ENCODE measurements at regions not wholly inside any gene's neighbourhood (a gene's known extent, or its start where the extent isn't known, plus 50 kb on each side); places are given as distances from the start of the nearest gene placed in this dataset.

DNA sequence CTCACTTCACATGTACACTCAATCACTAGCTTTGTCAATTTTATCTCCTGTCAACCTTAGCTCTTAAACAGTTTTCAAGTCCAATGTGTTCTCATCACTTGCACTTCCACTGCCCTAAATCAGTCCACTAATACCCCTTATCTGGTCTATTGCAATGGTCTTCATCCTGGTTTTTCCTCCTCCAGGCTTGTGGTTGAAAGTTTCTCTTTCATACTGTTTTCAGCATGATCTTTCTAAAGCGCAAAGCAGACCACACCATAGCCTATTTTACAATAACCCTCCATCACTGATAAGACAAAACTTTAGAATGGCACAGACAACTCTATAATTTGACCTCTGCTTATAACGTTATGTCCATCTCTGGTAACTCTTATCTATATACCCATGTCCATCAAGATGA, 62.0 kb upstream of the DDHD1 start:
- FAIRE-seq (no peak), DNase-seq (ENCODE audit: low read depth in 1 of 2, low spot score in 1 of 2) (no peak), ATAC-seq (no peak)
- WGBS (ENCODE audit: missing lambda C conversion rate), result 69% methylated on average over 2 of the region's 2 CpGs
- TF ChIP-seq POLR2AphosphoS2 (conservative IDR thresholded peaks at IDR 0.05; ENCODE audit: low read length), result no peak
- H3K9me3 ChIP-seq, result no peaks in the 10 kb centered on the region
- no peak overlapping the region for H3K27ac ChIP-seq
- ChIA-PET CTCF (interaction anchor here (1.0 kb wide), 1 partner anchor 9 kb away, joined by 3 read pairs; no protein-coding TSS in a partner anchor), POLR2A (no interaction called here)
- H3K4me2 ChIP-seq, result no peak overlapping the region
- H3K4me1 ChIP-seq, result peaks cover 7% of the 10 kb centered on the region; the same call in 1 of the 3 replicates
- no peak overlapping the region for H3K4me3 ChIP-seq

DNA sequence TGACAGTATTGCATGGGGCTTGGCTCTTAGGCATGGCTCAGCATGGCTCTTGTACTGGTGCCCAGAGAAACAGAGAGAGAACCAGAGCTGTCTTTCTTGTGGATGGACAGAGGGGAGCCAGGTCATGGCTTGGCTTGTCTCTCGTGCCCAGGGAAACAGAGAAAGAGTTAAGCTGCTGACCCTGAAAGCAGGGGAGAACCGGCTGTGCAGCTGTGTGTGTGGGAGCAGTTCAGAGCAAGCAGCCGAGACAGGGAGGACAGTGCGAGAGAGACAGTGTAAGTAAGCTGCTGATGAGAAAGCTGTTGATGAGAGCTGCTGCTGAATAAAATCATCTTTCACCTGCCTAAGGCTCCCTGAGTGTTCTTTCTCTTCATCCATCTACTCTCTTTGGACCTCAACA, 61.3 kb upstream of the DDHD1 start:
- WGBS (ENCODE audit: missing lambda C conversion rate), result 64% methylated on average over 4 of the region's 4 CpGs
- CTCF ChIA-PET, result interaction anchor here (0.9 to 1.0 kb wide), 3 partner anchors 9 to 91 kb away, joined by 3 to 4 read pairs (median 3); no protein-coding TSS in a partner anchor
- peaks cover 7% of the 10 kb centered on the region; the same call in 1 of the 3 replicates for H3K4me1 ChIP-seq

DNA sequence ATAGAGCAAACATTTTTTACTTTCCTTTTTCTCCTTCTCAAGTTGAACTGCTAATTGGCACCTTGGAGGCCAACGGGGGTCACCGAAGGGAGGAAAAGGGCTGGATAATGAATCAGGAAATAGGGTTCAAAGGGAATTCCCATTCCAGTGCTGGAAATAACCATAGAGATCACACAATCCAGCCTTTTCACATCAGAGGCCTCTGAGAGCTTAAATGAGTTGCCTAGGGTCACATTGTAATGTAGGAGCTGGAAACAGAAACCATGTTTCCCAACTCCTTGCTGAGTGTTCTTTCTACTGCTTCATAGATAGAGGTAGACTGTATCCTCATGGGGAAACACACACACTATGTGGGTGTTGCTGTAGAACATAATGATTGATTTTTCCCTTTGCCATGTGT, 60.6 kb upstream of the DDHD1 start:
- no peak overlapping the region for H3K4me3 ChIP-seq
- TF ChIP-seq ZC3H11A (IDR thresholded peaks at IDR 0.05), result no peak
- TF ChIP-seq, protein P1, sequence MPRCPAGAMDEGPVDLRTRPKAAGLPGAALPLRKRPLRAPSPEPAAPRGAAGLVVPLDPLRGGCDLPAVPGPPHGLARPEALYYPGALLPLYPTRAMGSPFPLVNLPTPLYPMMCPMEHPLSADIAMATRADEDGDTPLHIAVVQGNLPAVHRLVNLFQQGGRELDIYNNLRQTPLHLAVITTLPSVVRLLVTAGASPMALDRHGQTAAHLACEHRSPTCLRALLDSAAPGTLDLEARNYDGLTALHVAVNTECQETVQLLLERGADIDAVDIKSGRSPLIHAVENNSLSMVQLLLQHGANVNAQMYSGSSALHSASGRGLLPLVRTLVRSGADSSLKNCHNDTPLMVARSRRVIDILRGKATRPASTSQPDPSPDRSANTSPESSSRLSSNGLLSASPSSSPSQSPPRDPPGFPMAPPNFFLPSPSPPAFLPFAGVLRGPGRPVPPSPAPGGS (IDR thresholded peaks at IDR 0.05), result no peak
- no peak for TF ChIP-seq EHF (CRISPR knock-in tag; IDR thresholded peaks at IDR 0.05)
- TF ChIP-seq, protein P2, sequence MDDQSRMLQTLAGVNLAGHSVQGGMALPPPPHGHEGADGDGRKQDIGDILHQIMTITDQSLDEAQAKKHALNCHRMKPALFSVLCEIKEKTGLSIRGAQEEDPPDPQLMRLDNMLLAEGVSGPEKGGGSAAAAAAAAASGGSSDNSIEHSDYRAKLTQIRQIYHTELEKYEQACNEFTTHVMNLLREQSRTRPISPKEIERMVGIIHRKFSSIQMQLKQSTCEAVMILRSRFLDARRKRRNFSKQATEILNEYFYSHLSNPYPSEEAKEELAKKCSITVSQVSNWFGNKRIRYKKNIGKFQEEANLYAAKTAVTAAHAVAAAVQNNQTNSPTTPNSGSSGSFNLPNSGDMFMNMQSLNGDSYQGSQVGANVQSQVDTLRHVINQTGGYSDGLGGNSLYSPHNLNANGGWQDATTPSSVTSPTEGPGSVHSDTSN (IDR thresholded peaks at IDR 0.05), result no peak
- TF ChIP-seq HEYL (CRISPR knock-in tag; IDR thresholded peaks at IDR 0.05), result no peak
- TF ChIP-seq, protein P3, sequence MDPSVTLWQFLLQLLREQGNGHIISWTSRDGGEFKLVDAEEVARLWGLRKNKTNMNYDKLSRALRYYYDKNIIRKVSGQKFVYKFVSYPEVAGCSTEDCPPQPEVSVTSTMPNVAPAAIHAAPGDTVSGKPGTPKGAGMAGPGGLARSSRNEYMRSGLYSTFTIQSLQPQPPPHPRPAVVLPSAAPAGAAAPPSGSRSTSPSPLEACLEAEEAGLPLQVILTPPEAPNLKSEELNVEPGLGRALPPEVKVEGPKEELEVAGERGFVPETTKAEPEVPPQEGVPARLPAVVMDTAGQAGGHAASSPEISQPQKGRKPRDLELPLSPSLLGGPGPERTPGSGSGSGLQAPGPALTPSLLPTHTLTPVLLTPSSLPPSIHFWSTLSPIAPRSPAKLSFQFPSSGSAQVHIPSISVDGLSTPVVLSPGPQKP (IDR thresholded peaks at IDR 0.05; ENCODE audit: low read depth, low read length), result no peak
- TF ChIP-seq, protein P4, sequence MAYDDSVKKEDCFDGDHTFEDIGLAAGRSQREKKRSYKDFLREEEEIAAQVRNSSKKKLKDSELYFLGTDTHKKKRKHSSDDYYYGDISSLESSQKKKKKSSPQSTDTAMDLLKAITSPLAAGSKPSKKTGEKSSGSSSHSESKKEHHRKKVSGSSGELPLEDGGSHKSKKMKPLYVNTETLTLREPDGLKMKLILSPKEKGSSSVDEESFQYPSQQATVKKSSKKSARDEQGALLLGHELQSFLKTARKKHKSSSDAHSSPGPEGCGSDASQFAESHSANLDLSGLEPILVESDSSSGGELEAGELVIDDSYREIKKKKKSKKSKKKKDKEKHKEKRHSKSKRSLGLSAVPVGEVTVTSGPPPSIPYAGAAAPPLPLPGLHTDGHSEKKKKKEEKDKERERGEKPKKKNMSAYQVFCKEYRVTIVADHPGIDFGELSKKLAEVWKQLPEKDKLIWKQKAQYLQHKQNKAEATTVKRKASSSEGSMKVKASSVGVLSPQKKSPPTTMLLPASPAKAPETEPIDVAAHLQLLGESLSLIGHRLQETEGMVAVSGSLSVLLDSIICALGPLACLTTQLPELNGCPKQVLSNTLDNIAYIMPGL (CRISPR knock-in tag; IDR thresholded peaks at IDR 0.05; ENCODE audit: borderline replicate concordance), result no peak
- no peak for TF ChIP-seq POLR2A (IDR thresholded peaks at IDR 0.05; ENCODE audit: low read length)
- H3K4me2 ChIP-seq, result no peak overlapping the region
- H3K9me3 ChIP-seq, result no peaks in the 10 kb centered on the region
- DNase-seq (ENCODE audit: low read depth in 1 of 2, low spot score in 1 of 2), result no peak
- H3K4me1 ChIP-seq, result peaks cover 7% of the 10 kb centered on the region; the same call in 1 of the 3 replicates
- ChIA-PET CTCF (interaction anchor here (0.9 to 1.0 kb wide), 2 partner anchors 9 to 92 kb away, joined by 3 to 4 read pairs; no protein-coding TSS in a partner anchor), POLR2A (interaction anchor here (0.8 kb wide), 1 partner anchor 62 kb away, joined by 4 read pairs; no protein-coding TSS in a partner anchor)
- FAIRE-seq, result no peak
- ATAC-seq, result no peak
- 34% methylated on average over 2 of the region's 2 CpGs for WGBS (ENCODE audit: missing lambda C conversion rate)
- H3K27ac ChIP-seq, result no peak overlapping the region

More for the DNA sequence above, 61.3 kb upstream of the DDHD1 start:
- Histone ChIP-seq H3K27ac (no peak overlapping the region), H3K4me3 (no peak overlapping the region), H3K4me2 (no peak overlapping the region), H3K9me3 (no peaks in the 10 kb centered on the region)
- no peak for TF ChIP-seq RFX5 (IDR thresholded peaks at IDR 0.05)
- FAIRE-seq (no peak), DNase-seq (ENCODE audit: low read depth in 1 of 2, low spot score in 1 of 2) (no peak), ATAC-seq (no peak)
- POLR2A ChIA-PET, result interaction anchor here (0.8 kb wide), 1 partner anchor 62 kb away, joined by 4 read pairs; no protein-coding TSS in a partner anchor

DNA sequence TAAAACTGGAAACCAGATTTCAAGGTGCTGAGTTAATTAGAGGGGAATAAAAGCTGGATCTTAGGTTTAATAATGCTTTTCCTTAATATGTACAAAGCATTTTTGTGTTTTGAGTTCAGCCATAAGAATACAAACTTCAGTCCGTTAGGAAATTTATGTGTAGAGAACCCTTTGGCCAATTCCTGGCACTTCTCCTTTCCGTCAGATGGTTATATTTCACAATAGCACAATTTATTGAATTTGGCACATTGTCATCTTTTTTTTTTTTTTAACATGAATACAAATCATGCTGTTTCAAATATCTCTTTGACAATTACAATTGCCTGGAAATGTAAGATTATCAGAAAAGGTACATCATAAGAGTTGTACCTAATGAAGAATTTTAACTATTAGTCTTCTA, 56.2 kb upstream of the DDHD1 start:
- DNase-seq (ENCODE audit: low read depth in 1 of 2, low spot score in 1 of 2) (no peak), ATAC-seq (no peak), FAIRE-seq (no peak)
- H3K4me2 ChIP-seq, result no peak overlapping the region
- no peaks in the 10 kb centered on the region for H3K9me3 ChIP-seq
- ChIA-PET CTCF (no interaction called here), POLR2A (no interaction called here)
- H3K27ac ChIP-seq, result no peak overlapping the region
- H3K4me3 ChIP-seq, result no peak overlapping the region
- TF ChIP-seq RARB (CRISPR knock-in tag; IDR thresholded peaks at IDR 0.05), result no peak
- TF ChIP-seq BHLHE40 (IDR thresholded peaks at IDR 0.05; ENCODE audit: low read depth, low read length), result no peak
- TF ChIP-seq EHF (CRISPR knock-in tag; IDR thresholded peaks at IDR 0.05), result no peak
- TF ChIP-seq ZNF302 (CRISPR knock-in tag; IDR thresholded peaks at IDR 0.05), result no peak
- TF ChIP-seq FOSL2 (IDR thresholded peaks at IDR 0.05), result no peak
- TF ChIP-seq FOSL2 (CRISPR knock-in tag; IDR thresholded peaks at IDR 0.05), result no peak
- no peak for TF ChIP-seq FOSB (CRISPR knock-in tag; IDR thresholded peaks at IDR 0.05)
- WGBS (ENCODE audit: missing lambda C conversion rate), result 35% methylated on average over 2 of the region's 2 CpGs
- H3K4me1 ChIP-seq, result no peaks in the 10 kb centered on the region

All from A549 (cell line).